ENCODE measurements at regions not wholly inside any gene's neighbourhood (a gene's known extent, or its start where the extent isn't known, plus 50 kb on each side); places are given as distances from the start of the nearest gene placed in this dataset.

- POLR2A ChIA-PET = no interaction called here
- Histone ChIP-seq H3K9ac (replicated peaks; ENCODE audit: extremely low read depth, insufficient read depth, low read length) (no peak overlapping the region), H3K4me3 (replicated peaks in 1 of 3; ENCODE audit: insufficient read depth in 1 of 3, low read depth in 1 of 3, low read length in 3 of 3) (no peak overlapping the region), H3K79me2 (ENCODE audit: control insufficient read depth, insufficient read depth, low read length) (no peaks in the 10 kb centered on the region), H3K4me1 (ENCODE audit: control insufficient read depth, extremely low read depth, insufficient read depth, low read length) (peaks cover 11% of the 10 kb centered on the region), H3K27me3 (ENCODE audit: control insufficient read depth in 2 of 2, insufficient read depth in 2 of 2, low read length in 2 of 2) (peaks cover 4 to 6% of the 10 kb centered on the region in 2 experiments), H3K36me3 (ENCODE audit: control insufficient read depth in 2 of 2, extremely low read depth in 1 of 2, insufficient read depth in 2 of 2, low read length in 2 of 2) (no peaks in the 10 kb centered on the region), H3K9me3 (replicated peaks; ENCODE audit: control insufficient read depth, insufficient read depth, low read length) (no peaks in the 10 kb centered on the region), H3K4me2 (ENCODE audit: insufficient read depth, low read length) (no peak overlapping the region), H3K9me1 (replicated peaks; ENCODE audit: control insufficient read depth, extremely low read depth, insufficient read depth, low read length) (no peaks in the 10 kb centered on the region), H3K27ac (ENCODE audit: insufficient read depth, low read depth, low read length) (no peak overlapping the region), H2AFZ (ENCODE audit: low read depth, low read length) (no peak overlapping the region), H4K20me1 (replicated peaks; ENCODE audit: control insufficient read depth, extremely low read depth, insufficient read depth, low read length) (no peaks in the 10 kb centered on the region)
- intact Hi-C loops (cut with micrococcal nuclease) (loop anchor here (10.0 kb wide), 1 partner anchor 355 kb away; no protein-coding TSS in a partner anchor), dilution Hi-C loops (cut with MboI; ENCODE audit: extremely low pct_ligation_motif_present, low sequenced_read_pairs) (no loop called here)
- no peak for TF ChIP-seq EZH2 (IDR thresholded peaks at IDR 0.05; ENCODE audit: borderline replicate concordance, low read depth, low read length, severe bottlenecking)
- no peak for TF ChIP-seq MYC (IDR thresholded peaks at IDR 0.05; ENCODE audit: low read depth, low read length)
- TF ChIP-seq POLR2A (IDR thresholded peaks at IDR 0.05; ENCODE audit: low read depth, low read length) = no peak
- TF ChIP-seq GATA2 (IDR thresholded peaks at IDR 0.05; ENCODE audit: insufficient read depth, insufficient read length, low read depth, low read length) = no peak
- TF ChIP-seq FOS (IDR thresholded peaks at IDR 0.05; ENCODE audit: borderline replicate concordance, insufficient read depth, low read length) = no peak
- DNase-seq (ENCODE audit: low read depth, low spot score) = no peak
- CTCF ChIA-PET = interaction anchor here (0.7 kb wide), 1 partner anchor 107 kb away, joined by 3 read pairs; no protein-coding TSS in a partner anchor
- FAIRE-seq = no peak
- no TSS peak for BruUV-seq (replicated peaks)
These were observed 109.8 kb upstream of the ARID2 start for GRCh38 chr12:45619736-45620135.

DNA sequence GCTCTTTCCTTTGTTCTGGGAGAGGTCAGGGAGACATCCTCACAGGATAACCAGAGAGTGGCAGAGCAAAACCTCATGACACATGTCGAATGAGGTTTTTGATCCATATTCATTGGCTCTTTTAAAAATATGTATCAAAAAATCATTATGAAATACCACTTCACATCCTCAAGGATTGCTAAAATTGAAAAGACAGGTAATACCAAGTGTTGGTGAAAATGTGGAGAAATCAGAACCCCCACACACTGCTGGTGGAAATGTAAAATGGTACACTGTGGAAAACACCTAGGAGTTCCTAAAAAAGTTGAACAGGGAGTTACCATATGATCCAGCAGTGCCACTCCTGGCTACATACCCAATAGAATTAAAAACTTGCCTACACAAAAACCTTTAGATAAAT, 107.8 kb upstream of the ARID2 start:
- intact Hi-C loops (cut with micrococcal nuclease) = no loop called here
- H4K20me1 ChIP-seq (replicated peaks; ENCODE audit: control insufficient read depth, extremely low read depth, insufficient read depth, low read length) = no peaks in the 10 kb centered on the region
- DNase-seq (ENCODE audit: low read depth, low spot score) (no peak), FAIRE-seq (no peak)
- no peaks in the 10 kb centered on the region for H3K79me2 ChIP-seq (ENCODE audit: control insufficient read depth, insufficient read depth, low read length)
- BruUV-seq (replicated peaks) = no TSS peak
- POLR2A ChIA-PET = no interaction called here
- H3K4me1 ChIP-seq (ENCODE audit: control insufficient read depth, extremely low read depth, insufficient read depth, low read length) = no peaks in the 10 kb centered on the region
- CTCF ChIA-PET = no interaction called here
- H3K9ac ChIP-seq (replicated peaks; ENCODE audit: extremely low read depth, insufficient read depth, low read length) = no peak overlapping the region
- no peak overlapping the region for H3K4me2 ChIP-seq (ENCODE audit: insufficient read depth, low read length)
- dilution Hi-C loops (cut with MboI; ENCODE audit: extremely low pct_ligation_motif_present, low sequenced_read_pairs) = no loop called here
- H2AFZ ChIP-seq (ENCODE audit: low read depth, low read length) = no peak overlapping the region
- no peaks in the 10 kb centered on the region for H3K9me1 ChIP-seq (replicated peaks; ENCODE audit: control insufficient read depth, extremely low read depth, insufficient read depth, low read length)
- no peaks in the 10 kb centered on the region for H3K9me3 ChIP-seq (replicated peaks; ENCODE audit: control insufficient read depth, insufficient read depth, low read length)
- H3K27ac ChIP-seq (ENCODE audit: insufficient read depth, low read depth, low read length) = no peak overlapping the region
- H3K36me3 ChIP-seq (ENCODE audit: control insufficient read depth in 2 of 2, extremely low read depth in 1 of 2, insufficient read depth in 2 of 2, low read length in 2 of 2) = no peaks in the 10 kb centered on the region
- peaks cover 5 to 6% of the 10 kb centered on the region in 2 experiments for H3K27me3 ChIP-seq (ENCODE audit: control insufficient read depth in 2 of 2, insufficient read depth in 2 of 2, low read length in 2 of 2)
- TF ChIP-seq POLR2AphosphoS5 (IDR thresholded peaks at IDR 0.05; ENCODE audit: insufficient read depth, low read depth, low read length) (no peak), JUN (IDR thresholded peaks at IDR 0.05; ENCODE audit: borderline replicate concordance, insufficient read depth, insufficient read length, low read depth) (no peak), POLR2A (IDR thresholded peaks at IDR 0.05; ENCODE audit: low read depth, low read length) (no peak), GATA2 (IDR thresholded peaks at IDR 0.05; ENCODE audit: insufficient read depth, insufficient read length, low read depth, low read length) (no peak), MAX (IDR thresholded peaks at IDR 0.05; ENCODE audit: insufficient read depth, insufficient read length) (no peak)
- no peak overlapping the region for H3K4me3 ChIP-seq (replicated peaks in 1 of 3; ENCODE audit: insufficient read depth in 1 of 3, low read depth in 1 of 3, low read length in 3 of 3)

Data from endothelial cell of umbilical vein (primary cell).